GM12892 (cell line): ENCODE measurements at regions not wholly inside any gene's neighbourhood (a gene's known extent, or its start where the extent isn't known, plus 50 kb on each side); places are given as distances from the start of the nearest gene placed in this dataset.

Source experiments
- DNase-seq: peaks from one replicate; pipeline ENCODE4 v3.0.0; 2011; ENCODE audit not compliant: insufficient read length
- FAIRE-seq: peaks from 2 replicates; lab custom pipeline; 2011; peaks lifted over from hg19 to GRCh38; lab: Jason Lieb, UNC
- POLR2A ChIP-seq: IDR thresholded peaks from 2 replicates; pipeline ENCODE4 v1.6.1; 2011; ENCODE audit warnings: low read depth, low read length, control low read depth
- POLR2AphosphoS5 ChIP-seq: IDR thresholded peaks from 2 replicates; pipeline ENCODE4 v1.6.1; 2011; ENCODE audit warnings: low read depth, low read length, control low read depth
- TAF1 ChIP-seq: IDR thresholded peaks from 2 replicates; pipeline ENCODE4 v1.6.1; 2011; ENCODE audit warnings: low read depth, mild to moderate bottlenecking, control low read depth, low read length, borderline replicate concordance

GRCh38 chr4:158995040-158995439 is 107.8 kb upstream of the RAPGEF2 start:
- DNase-seq: no peak
- no peak for FAIRE-seq
- TF ChIP-seq TAF1 (no peak), POLR2AphosphoS5 (no peak), POLR2A (no peak)

GRCh38 chr4:158995965-158996364 is 106.9 kb upstream of the RAPGEF2 start:
- TF ChIP-seq TAF1: no peak
- no peak for TF ChIP-seq POLR2AphosphoS5
- no peak for TF ChIP-seq POLR2A
- DNase-seq (no peak), FAIRE-seq (no peak)

GRCh38 chr4:158996669-158997074 is 106.2 kb upstream of the RAPGEF2 start:
- no peak for DNase-seq
- TF ChIP-seq POLR2AphosphoS5 (no peak), TAF1 (no peak), POLR2A (no peak)
- no peak for FAIRE-seq

GRCh38 chr4:158997660-158998349 is 105.1 kb upstream of the RAPGEF2 start:
- TF ChIP-seq POLR2A (no peak), POLR2AphosphoS5 (no peak), TAF1 (no peak)
- FAIRE-seq: no peak
- DNase-seq: no peak

GRCh38 chr4:158998624-158999023 is 104.3 kb upstream of the RAPGEF2 start:
- FAIRE-seq (no peak), DNase-seq (no peak)
- TF ChIP-seq POLR2AphosphoS5 (no peak), TAF1 (no peak), POLR2A (no peak)

GRCh38 chr4:158999166-158999682 is 103.7 kb upstream of the RAPGEF2 start:
- DNase-seq (no peak), FAIRE-seq (no peak)
- TF ChIP-seq POLR2AphosphoS5 (no peak), TAF1 (no peak), POLR2A (no peak)

GRCh38 chr4:158999849-159000248 is 103.0 kb upstream of the RAPGEF2 start:
- no peak for TF ChIP-seq TAF1
- TF ChIP-seq POLR2A: no peak
- no peak for TF ChIP-seq POLR2AphosphoS5
- no peak for FAIRE-seq
- no peak for DNase-seq

GRCh38 chr4:159002950-159003349 is 99.9 kb upstream of the RAPGEF2 start:
- FAIRE-seq: no peak
- no peak for DNase-seq
- TF ChIP-seq TAF1: no peak
- no peak for TF ChIP-seq POLR2A
- TF ChIP-seq POLR2AphosphoS5: no peak

- DNase-seq: no peak
- no peak for FAIRE-seq
- TF ChIP-seq TAF1 (no peak), POLR2AphosphoS5 (no peak)
Observed at GRCh38 chr4:159003420-159004253, 99.2 kb upstream of the RAPGEF2 start.

- no peak for FAIRE-seq
Observed at GRCh38 chr4:159006202-159006601, 96.7 kb upstream of the RAPGEF2 start.

GRCh38 chr4:159008671-159009070 is 94.2 kb upstream of the RAPGEF2 start:
- FAIRE-seq: no peak
- no peak for DNase-seq
- TF ChIP-seq TAF1 (no peak), POLR2A (no peak), POLR2AphosphoS5 (no peak)

More at GRCh38 chr4:159006202-159006601, 96.7 kb upstream of the RAPGEF2 start:
- no peak for DNase-seq
- TF ChIP-seq TAF1: no peak

GRCh38 chr4:159009521-159009920 is 93.4 kb upstream of the RAPGEF2 start:
- FAIRE-seq (no peak), DNase-seq (no peak)
- TF ChIP-seq POLR2AphosphoS5 (no peak), POLR2A (no peak), TAF1 (no peak)
